HG03469 (cell line): ENCODE measurements at regions not wholly inside any gene's neighbourhood (a gene's known extent, or its start where the extent isn't known, plus 50 kb on each side); places are given as distances from the start of the nearest gene placed in this dataset.

Experiments used
- ATAC-seq: cut with Tn5 transposase; IDR thresholded peaks from one replicate; pipeline ENCODE4 v1.9.1; 2021; ENCODE audit warnings: mild to moderate bottlenecking, moderate library complexity, moderate number of reproducible peaks; ENCODE audit not compliant: unreplicated experiment

DNA sequence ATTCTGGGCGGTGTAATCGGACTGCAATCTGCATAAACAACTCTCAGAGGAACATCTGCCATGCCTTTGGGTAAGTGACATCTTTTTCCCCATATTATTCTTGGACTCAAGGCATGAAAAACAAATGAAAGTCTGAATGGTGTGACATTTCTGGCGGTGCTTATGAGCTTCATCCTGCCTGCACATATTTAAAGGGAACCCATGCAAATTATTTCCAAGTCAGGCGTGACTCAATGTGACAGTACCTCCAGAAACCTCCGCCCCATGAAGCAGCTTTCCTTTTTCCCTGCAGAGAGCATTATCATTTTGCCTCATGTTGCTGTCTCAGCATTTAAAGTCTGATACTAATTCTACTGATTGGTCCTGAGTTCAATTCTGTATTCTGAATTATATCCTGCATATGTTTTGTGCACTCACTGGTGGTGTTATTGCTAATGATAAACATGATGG lies 585.4 kb downstream of the SNAPC1 start:
- no peak for ATAC-seq

DNA sequence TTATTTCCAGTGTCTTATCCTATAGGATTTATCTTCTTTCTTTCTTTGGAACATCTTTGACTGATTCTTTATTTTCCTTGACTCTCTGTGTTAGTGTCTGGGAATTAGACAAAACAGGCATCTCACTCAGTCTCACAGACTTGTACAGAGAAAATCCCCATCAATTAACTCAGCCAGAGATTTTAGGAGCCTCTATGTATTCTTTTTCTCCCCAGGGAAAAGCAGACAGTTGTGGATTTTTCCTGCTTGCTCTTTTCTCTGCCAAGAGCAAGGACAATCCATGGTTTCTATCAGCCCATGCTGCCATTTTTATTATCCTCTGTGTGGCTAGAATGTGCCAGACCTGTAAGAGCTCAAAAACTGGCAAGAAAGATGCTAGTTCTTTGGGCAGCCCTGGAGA lies 595.1 kb downstream of the SNAPC1 start:
- no peak for ATAC-seq

DNA sequence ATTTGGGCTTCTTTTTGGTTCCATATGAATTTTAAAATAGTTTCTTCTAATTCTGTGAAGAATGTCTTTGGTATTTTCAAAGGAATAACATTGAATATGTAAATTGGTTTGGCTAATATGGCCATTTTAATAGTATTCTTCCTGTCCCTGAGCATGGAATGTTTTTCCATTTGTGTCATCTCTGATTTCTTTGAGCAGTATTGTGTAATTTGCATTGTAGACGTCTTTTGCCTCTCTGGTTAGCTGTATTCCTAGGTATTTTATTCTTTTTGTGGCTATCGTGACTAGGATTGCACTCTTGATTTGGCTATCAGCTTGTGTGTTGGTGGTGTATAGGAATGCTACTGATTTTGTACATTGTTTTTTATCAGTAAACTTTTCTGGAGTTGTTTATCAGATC lies 601.9 kb downstream of the SNAPC1 start:
- no peak for ATAC-seq

DNA sequence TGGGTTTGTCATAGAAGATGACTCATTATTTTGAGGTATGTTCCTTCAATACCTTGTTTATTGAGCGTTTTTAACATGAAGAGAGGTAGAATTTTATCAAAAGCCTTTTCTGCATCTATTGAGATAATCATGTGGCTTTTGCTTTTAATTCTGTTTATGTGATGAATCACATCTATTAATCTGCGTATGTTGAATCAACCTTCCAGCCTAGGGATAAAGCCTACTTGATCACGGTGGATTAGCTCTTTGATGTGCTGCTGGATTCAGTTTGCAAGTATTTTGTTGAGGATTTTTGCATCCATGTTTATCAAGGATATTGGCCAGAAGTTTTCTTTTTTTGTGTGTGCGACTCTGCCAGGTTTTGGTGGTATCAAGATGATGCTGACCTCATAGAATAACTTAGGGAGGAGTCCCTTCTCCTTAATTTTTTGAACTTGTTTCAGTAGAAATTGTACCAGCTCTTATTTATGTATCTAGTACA lies 602.6 kb downstream of the SNAPC1 start:
- ATAC-seq, result no peak

DNA sequence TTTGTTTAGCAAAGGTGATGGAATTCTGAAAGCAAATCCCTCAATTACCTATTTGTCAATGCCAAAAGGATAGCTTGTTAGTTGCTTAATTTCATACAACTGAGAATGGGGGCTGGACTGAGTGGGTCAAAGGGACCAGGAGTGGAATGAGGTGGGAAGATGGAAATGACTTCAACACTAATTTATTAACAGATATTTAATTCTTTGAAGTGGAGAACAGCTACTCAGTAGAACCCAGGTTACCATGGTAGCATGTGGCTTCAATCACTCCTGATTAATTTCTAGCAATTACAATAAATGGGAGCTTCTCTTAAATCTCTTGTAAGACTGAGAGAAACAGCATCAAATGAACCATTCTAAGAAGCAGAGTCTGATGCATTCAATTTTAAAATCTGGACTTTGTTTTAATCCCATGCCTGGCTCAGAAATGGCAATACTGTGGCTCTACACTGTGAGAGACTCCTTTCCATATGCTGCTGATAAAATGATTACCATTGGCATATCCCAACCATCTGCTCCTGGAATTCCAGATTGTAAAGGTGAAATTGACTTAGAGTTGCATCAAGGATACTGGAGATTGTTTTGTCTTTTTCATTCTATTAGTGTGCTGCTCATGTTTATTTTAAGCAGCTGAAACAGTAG lies 607.8 kb downstream of the SNAPC1 start:
- no peak for ATAC-seq

DNA sequence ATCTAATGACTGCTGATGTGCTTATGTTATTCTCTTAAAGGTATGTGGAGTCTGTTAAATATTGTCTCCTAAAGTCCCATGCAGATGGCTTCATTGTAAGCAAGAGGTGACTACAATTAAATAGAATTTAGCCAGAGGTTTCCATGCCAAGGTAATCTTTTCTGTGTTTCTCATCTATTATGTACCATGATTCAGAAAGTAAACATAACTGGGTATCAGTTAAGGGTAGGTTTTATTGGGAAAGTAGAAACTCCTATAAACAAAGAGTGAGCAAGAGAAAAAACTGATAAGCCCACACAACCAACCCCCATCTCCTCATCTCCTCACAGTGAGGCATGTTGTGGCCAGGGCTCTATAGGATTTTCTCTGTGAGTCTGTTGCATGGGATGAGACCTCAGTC lies 611.7 kb downstream of the SNAPC1 start:
- no peak for ATAC-seq

DNA sequence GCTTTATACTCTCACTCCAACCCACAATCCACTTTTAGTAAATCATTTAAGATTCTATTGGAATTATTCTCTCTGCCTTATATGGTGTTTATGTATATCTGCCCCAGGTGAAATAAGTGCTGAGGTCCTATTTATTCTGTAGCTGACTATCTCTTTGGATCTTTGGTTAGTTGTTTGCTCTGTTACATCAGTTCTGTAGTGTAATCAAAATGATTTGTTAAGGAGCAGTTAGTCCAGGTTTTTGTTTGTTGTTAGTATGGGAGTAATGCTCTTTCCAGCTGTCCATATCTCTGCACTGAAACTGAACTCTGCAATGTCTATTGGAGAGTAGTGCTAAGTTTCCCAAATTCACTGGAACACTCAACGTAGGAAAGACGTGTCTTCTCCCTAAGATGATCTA lies 615.8 kb downstream of the SNAPC1 start:
- no peak for ATAC-seq

DNA sequence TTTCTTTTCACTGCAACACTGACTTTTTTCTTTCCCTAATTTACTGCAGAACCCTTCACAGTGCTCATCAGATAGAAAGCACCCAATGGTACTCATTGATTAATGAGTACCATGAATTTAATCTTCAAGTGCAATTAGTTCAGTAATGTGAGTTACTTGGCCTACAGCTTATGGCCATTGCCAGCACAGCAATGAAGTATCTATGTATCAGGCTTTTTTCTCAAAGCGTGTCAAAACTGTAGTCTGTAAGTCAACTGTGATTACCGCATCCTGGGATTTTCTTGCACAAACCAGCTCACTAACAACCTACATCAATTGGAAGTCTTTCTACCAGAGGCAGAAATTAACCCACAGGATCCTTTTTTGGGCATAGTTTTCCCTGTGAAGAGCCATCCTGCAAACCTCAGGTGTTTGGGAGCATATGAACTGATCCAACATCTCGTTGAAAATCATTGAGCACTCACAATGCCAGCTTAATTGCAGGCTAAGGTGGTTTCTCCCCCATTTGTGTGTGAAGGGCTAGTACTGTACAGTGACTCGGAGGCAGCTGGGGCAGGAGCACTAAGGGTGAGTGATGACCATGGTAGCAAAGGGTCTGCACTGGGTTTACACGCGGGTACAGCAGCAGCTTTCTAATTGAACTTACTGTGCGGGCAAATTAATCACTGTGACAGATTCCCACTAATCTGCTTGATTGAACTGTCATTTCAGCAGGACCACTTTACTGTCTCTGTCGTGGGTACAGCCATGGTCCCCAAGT lies 619.3 kb downstream of the SNAPC1 start:
- no peak for ATAC-seq

DNA sequence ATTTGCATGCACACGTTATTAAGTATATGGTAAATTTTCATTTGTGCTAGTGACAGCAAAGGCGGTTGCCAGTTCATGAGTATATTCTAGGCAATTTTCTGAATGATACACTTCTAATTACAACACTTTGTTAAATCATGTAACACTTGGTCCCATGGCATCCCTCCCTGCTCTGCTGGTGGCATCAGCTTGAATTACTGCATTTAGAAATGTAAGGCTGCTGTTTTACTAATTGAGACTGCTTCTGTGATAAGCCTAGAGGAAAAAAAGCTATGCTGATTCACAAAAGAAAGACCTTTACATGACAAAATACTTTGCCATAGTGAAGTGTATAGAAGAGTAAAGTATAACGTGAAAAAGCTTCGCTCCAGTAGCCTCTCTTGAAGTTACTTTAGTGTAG lies 636.1 kb downstream of the KCNH5 start:
- no peak for ATAC-seq

DNA sequence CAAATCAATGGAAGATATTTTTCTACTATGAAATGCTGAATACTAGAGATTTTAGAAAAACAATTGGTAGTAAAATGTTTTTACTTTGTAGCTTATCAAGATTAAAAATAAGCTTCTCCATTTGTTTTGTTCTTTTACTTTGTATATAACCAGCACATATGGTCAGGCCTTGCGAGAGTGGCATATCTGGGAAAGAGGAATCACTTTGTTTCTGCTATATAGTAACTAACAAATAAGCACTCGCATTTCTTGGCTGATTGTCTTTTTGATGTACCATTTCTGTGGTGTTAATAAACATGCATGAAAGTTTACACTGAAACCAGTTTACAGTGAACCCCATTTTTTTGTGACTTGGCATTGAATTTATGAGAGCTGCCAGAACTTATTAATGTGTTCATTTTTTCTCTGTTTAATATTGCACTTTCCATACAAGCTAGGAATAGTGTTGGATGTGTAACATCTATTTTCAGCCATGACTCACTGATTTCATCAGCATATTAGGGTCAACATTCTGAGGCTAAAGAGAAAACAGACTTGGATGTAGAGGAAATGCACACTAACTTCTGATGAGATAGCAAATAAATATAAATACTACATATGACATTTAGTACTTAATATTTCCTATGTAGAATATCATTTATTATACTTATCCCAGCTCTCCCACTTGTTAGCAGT lies 635.5 kb downstream of the KCNH5 start:
- ATAC-seq, result no peak

DNA sequence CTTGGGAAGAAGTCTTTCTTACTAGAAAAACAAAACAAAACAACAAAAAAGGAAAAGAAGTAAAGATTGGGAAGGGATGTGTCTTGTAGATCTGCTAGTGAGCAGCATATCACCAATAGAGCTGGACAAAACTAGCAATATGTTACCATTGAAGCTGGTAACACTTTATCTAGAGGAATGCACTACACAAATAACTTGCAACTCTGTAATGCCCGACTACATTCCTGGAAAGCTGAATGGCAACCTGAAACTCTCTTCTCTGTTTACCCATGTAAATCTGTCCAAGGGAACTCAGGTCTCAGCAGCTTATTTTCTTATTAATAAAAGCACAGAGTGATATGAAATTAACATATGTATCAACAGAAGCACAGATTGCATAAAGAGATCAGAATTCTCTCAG lies 624.4 kb downstream of the KCNH5 start:
- ATAC-seq, result no peak

DNA sequence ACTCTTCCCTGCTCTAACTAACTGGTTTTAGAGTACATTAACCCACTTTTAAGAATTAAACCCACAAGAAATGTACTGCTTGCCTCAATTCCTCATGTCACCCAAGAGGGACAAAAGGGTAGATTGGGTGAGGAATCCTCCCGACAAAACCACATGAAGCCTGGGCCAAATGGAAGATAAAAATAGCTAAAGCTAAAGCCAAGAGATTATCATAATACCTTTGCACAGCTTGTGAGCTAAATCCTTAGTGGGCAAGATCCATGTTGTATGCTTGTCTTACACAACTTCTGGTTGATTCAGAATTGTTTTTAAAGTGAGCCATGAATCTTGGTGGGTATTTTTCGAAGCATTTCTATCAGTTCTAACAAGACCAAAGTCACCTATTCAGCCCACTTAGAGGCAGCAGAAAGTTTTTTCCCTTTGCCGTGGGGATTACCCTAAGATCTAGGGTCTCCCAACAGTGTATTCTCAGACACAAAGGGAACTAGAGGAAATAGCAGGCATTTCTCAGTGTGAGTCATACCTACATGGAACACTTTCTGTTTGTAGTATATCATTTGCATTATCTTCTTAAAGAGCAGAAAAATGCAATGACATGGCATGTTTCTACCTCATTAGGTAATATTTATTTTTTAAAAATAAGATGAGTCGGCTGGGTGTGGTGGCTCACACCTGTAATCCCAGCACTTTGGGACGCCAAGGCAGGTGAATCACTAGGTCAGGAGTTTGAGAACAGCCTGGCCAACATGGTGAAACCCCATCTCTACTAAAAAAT lies 616.6 kb downstream of the KCNH5 start:
- no peak for ATAC-seq

DNA sequence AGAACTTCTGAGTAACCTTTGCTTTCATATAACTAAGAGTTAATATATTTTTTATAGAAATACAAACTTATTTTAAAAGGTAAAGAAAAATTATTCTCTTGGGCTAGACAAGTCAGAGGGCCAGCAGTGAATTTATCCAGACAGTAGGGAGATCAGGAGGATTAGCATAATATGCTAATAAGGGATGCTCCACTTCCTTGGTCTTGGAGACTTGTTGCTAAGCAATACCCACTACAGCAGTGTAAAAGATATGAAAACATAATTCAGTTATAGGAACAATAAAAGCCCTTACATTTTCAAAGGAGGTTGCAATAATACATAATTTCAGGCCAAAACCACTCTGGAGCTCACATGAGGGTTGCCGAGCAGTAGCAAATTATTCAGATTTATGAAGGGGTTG lies 615.6 kb downstream of the KCNH5 start:
- ATAC-seq, result no peak

DNA sequence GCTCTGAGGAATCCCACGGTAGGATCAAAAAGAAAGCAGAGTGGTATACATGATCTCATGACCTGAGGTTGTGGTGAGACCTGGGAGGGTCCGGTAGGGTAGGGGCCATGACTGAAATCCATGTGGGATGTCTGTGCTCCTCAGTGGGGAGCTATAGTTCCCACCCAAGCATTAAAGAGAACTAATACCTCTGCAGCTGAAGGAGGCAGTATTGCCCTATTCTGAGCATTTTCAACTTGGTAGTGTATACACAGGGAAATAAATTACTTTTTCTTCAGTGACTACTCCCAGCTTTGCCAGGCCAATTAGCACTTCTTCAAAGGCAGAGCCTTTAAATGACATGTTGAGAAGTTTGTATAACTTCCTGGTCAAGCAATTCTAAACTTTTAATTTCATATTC lies 613.8 kb downstream of the KCNH5 start:
- no peak for ATAC-seq

DNA sequence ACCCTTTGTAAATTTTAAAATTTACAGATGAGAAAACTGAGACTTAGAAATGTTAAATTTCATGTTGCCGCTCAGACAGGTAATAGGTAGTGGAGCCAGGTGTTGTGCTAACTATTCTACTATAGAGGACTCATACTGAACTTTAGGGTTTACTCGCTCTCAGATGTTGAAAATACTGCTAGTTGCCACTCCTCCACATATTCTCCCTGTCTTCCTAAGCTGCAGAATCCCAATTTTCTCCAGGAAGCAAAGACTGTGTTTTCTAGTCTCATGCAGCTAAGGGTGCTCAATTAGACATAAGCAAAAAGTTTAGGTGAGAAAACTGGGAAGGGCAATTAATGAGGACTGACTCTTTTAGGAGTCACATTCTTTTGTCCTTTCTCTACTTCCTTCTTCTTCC lies 612.3 kb downstream of the KCNH5 start:
- ATAC-seq, result no peak

DNA sequence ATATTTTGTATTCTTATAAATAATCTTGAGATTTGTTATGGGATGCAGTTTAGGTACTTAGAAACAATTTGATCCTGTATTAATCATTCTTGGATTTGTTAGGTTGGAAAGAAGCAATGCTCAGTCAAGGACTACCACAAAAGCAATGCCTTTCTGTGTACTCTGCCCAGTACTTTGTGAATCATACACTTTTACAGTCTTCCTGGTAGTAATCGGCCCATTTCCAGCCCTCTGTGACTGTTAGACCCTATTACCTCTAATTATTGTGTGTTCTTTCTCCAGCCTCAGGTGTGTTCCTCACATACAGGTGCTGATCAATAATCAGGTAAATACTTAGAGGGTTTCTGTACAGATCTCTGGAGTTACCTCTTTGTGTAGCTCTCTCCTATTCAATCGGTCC lies 609.0 kb downstream of the KCNH5 start:
- ATAC-seq, result no peak

DNA sequence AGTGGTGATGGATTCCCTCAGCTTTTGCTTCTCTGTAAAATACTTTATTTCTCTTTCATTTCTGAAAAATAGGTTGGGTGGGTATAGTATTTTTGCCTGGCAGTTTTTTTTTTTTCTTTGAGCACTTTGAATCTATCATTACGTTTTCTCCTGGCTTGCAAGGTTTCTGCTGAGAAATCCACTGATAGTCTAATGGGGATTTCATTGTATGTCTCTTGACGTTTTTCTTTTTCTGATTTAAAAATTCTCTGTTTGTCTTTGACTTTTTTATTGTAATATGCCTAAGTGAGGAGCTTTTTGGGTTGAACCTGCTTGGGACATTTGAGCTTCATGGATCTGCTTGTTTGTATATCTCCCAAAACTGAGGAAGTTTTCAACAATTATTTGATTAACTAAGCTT lies 606.0 kb downstream of the KCNH5 start:
- ATAC-seq, result no peak

DNA sequence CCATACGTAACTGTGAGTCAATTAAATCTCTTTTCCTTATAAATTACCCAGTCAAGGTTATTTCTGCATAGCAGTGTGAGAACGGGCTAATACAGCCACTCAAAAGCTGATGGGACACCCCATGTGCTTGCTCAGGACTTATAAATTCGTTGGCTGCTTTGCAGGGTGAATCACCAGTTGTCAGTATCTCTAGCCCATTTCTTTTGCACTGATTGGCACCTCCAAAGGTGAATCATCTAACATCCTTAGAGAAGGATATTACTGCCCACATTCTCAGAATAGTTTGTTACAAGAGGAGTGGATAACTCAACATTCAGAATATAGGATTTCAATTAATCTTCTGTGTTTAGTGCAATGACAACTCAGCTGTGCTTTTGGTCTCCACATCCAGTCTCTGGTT lies 601.5 kb downstream of the KCNH5 start:
- ATAC-seq, result no peak

DNA sequence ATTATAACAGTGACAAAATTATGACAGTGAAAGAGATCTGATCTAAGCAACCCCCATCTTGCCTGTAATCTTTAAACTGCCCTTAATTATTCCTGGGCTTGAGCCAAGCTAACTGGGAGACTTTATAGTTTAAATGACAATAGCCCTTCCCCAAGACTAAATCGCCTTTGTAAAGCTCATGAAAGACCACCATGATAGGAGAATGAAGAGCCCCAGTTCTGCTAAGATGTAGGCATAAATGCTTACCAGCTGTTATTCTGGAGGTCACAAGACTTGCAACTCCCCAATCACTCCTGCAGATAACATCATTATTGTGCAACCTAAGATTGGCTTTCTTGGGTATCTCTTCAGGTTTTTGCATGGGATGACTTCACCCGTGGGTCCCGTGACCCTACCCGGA lies 599.7 kb downstream of the KCNH5 start:
- ATAC-seq, result no peak

DNA sequence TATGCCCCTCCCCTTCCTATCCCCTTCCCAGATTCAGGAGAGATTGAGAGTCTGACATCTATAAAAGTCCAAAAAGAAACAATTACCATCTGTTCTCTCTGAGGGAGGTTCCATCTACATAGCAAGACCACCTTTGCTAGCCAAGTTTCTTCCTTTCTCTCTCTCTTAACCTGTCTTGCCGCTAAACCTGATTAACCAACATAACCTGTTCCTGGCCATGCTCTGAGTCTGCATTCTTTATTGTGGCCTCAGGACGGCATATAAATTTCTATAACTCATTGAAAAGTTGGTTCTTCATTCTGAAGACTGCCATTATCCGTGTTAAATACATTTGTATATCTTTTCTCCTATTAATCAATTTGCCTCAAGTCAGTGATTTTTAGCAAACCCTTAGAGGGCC lies 594.0 kb downstream of the KCNH5 start:
- no peak for ATAC-seq

DNA sequence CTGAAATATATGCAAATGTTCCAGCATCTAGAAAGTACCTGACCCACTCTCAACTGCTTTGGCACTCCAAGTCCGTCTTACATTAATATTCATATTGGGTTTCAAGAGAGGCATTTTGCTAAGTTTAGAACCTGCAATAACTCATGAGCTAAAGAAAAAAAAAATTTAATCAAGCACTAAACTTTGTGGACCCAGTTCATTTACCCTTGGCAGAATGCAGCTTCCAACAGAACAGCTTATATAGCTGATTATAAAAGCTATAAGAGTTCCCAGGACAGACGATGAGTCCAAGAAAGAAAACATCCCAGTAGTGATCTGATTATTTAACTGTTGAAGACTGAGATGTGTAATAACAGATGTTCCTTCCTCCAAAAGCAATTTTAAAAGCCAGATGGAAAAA lies 592.0 kb downstream of the KCNH5 start:
- ATAC-seq, result no peak
